HepG2 (cell line): ENCODE measurements at regions not wholly inside any gene's neighbourhood (a gene's known extent, or its start where the extent isn't known, plus 50 kb on each side); places are given as distances from the start of the nearest gene placed in this dataset.

Source experiments
- ATAC-seq: fragments of 200-7000 bp; cut with Tn5 transposase; 3 replicates; pipeline ENCODE4 v1.9.1; 2020; ENCODE audit warnings: mild to moderate bottlenecking, moderate library complexity
- BruUV-seq: library from RNA; stranded (reverse); fragments of 400-500 nt; replicated peaks from 2 replicates; lab custom pipeline; 2021; lab: Mats Ljungman, UMichigan
- CTCF ChIA-PET: fragments of 300-600 bp; formaldehyde crosslinking; extraction: SDS; loops from one replicate; lab custom pipeline; 2021; ENCODE audit warnings: low total read pairs, inconsistent platforms, low intra/inter-chr PET ratio; lab: Yijun Ruan, JAX
- POLR2A ChIA-PET: fragments of 350-600 bp; sonication (Branson Sonifier 250); formaldehyde crosslinking; loops from one replicate; lab custom pipeline; 2020; ENCODE audit warnings: antibody characterized with exemption, inconsistent platforms; lab: Yijun Ruan, JAX
- DNase-seq: peaks from one replicate; pipeline ENCODE4 v3.0.0-alpha.2; 2015; ENCODE audit warnings: low spot score
- FAIRE-seq: peaks from 3 replicates; lab custom pipeline; 2011; peaks lifted over from hg19 to GRCh38; lab: Jason Lieb, UNC
- H2AFZ ChIP-seq: one replicate; pipeline ENCODE4 v1.6.1; 2011; ENCODE audit warnings: low read length, inconsistent platforms
- H3K27ac ChIP-seq: fragments of 300-600 bp; 3 replicates; pipeline ENCODE4 v1.8.0; 2011; ENCODE audit warnings: mixed run types, mild to moderate bottlenecking, mixed read lengths, low read length, inconsistent platforms; ENCODE audit not compliant: insufficient read depth; ENCODE audit errors: extremely low read length
- H3K27me3 ChIP-seq, 2 experiments: fragments of 200-600 bp in 1 of 2; 2 replicates in 1 of 2; 3 replicates in 1 of 2; pipeline versions ENCODE4 v1.6.0 to v1.8.0; 2011; ENCODE audit warnings: low read length in 2 of 2, mild to moderate bottlenecking in 2 of 2, moderate library complexity in 2 of 2, inconsistent platforms in 1 of 2; ENCODE audit not compliant: insufficient read depth in 2 of 2, control insufficient read depth in 1 of 2
- H3K36me3 ChIP-seq, 2 experiments: fragments of 200-600 bp in 1 of 2; replicated peaks in 1 of 2; 2 replicates in 1 of 2; 3 replicates in 1 of 2; pipeline versions ENCODE4 v1.5.1 to v1.8.0; 2011; ENCODE audit warnings: low read length in 2 of 2, inconsistent platforms in 1 of 2; ENCODE audit not compliant: insufficient read depth in 2 of 2, control insufficient read depth in 1 of 2
- H3K4me1 ChIP-seq: 2 replicates; pipeline ENCODE4 v1.5.1; 2012; ENCODE audit warnings: low read length, inconsistent platforms; ENCODE audit not compliant: insufficient read depth
- H3K4me2 ChIP-seq: 2 replicates; pipeline ENCODE4 v1.6.0; 2011; ENCODE audit warnings: low read depth, low read length, inconsistent platforms
- H3K4me3 ChIP-seq, 3 experiments: fragments of 200-600 bp in 1 of 3; sonication (generic), shearing (Covaris generic) in 1 of 3; replicated peaks in 1 of 3; 2 replicates each; pipeline ENCODE4 v1.5.1; 2011 to 2016; ENCODE audit warnings: low read length in 3 of 3, inconsistent platforms in 2 of 3, low read depth in 2 of 3, mild to moderate bottlenecking in 2 of 3, control low read depth in 1 of 3, mixed read lengths in 1 of 3; ENCODE audit not compliant: insufficient read depth in 1 of 3
- H3K79me2 ChIP-seq: one replicate; pipeline ENCODE4 v1.6.1; 2011; ENCODE audit warnings: low read length, inconsistent platforms; ENCODE audit not compliant: insufficient read depth
- H3K9ac ChIP-seq: 2 replicates; pipeline ENCODE4 v1.6.0; 2011; ENCODE audit warnings: mild to moderate bottlenecking, low read depth, low read length, inconsistent platforms; ENCODE audit not compliant: insufficient read depth
- H3K9me3 ChIP-seq: 2 replicates; pipeline ENCODE4 v1.5.1; 2012; ENCODE audit warnings: mild to moderate bottlenecking, low read length
- H4K20me1 ChIP-seq: 2 replicates; pipeline ENCODE4 v1.6.0; 2011; ENCODE audit warnings: inconsistent platforms, mild to moderate bottlenecking, low read length, moderate library complexity; ENCODE audit not compliant: insufficient read depth
- ARID2 ChIP-seq: sonication (generic); formaldehyde crosslinking; IDR thresholded peaks from 2 replicates; pipeline ENCODE4 v1.8.1; 2022; ENCODE audit warnings: mild to moderate bottlenecking, missing genetic modification reagents, borderline replicate concordance
- GATAD1 ChIP-seq: IDR thresholded peaks from 2 replicates; pipeline ENCODE4 v1.6.1; 2016; ENCODE audit warnings: missing genetic modification reagents, missing compliant biosample characterization
- NFE2L2 ChIP-seq: fragments of 150-350 bp; IDR thresholded peaks from 2 replicates; pipeline ENCODE4 v1.6.1; 2014; ENCODE audit warnings: low read length
- SATB2 ChIP-seq: sonication (generic); formaldehyde crosslinking; IDR thresholded peaks from 2 replicates; pipeline ENCODE4 v1.5.0; 2020; ENCODE audit warnings: missing genetic modification reagents
- YY1 ChIP-seq: IDR thresholded peaks from 2 replicates; pipeline ENCODE4 v1.6.1; 2011; ENCODE audit warnings: low read length, low read depth, moderate library complexity, mild to moderate bottlenecking; ENCODE audit not compliant: insufficient read depth, insufficient replicate concordance
- ZNF205 ChIP-seq: IDR thresholded peaks from 2 replicates; pipeline ENCODE4 v1.6.1; 2018; ENCODE audit warnings: missing biosample characterization, missing genetic modification reagents
- WGBS: methylation state at CpG from one replicate; pipeline ENCODE4 v1.1.6; 2017; ENCODE audit warnings: low lambda C conversion rate; 5-methylcytosine and 5-hydroxymethylcytosine counted together
- in situ Hi-C: cut with HindIII; loops from 2 replicates; pipeline ENCODE4 v1.10.0; 2017; ENCODE audit warnings: low pct_unique_long_range_greater_than_20kb; ENCODE audit not compliant: extremely low pct_ligation_motif_present
- intact Hi-C: fragments of 100-400 bp; cut with micrococcal nuclease; formaldehyde crosslinking; loops from one replicate; pipeline ENCODE4 v1.10.0; 2022; ENCODE audit not compliant: unreplicated experiment
- TF ChIP-seq, protein P1 (sequence below): sonication (generic); formaldehyde crosslinking; IDR thresholded peaks from 2 replicates; pipeline ENCODE4 v1.4.0; 2020; ENCODE audit warnings: missing genetic modification reagents, borderline replicate concordance
- TF ChIP-seq, protein P2 (sequence below): sonication (generic); formaldehyde crosslinking; IDR thresholded peaks from 2 replicates; pipeline ENCODE4 v1.4.0; 2020; ENCODE audit warnings: missing genetic modification reagents, low read depth, mild to moderate bottlenecking, borderline replicate concordance

DNA sequence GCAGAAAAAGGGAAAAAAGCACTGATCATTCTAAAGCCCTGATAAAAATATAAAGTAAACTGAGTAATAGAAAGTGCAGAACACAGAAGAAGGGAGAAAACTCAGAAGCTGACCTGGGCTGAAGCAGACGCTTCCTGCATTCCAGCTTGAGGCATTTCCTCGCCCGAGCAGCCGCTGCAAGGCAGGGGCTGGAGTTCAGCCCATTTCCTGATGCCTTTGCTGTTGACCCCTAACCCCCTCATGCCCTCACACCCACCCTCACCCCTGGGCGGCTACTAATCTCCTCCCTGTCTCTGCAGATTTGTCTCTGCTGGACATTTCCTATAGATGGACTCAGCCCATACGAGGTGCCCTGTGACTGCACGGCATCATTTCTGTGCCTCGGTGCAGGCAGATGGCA, 227.8 kb downstream of the NPHP4 start:
- WGBS = 32% methylated on average over 8 of the region's 8 CpGs
- Histone ChIP-seq H3K9me3 (peaks cover 9% of the 10 kb centered on the region), H3K9ac (no peak overlapping the region), H3K27ac (no peak overlapping the region), H3K36me3 (no peaks in the 10 kb centered on the region), H4K20me1 (0 out of 2 replicates have a peak, but pooled peaks cover 2% of the 10 kb centered on the region), H3K4me2 (no peak overlapping the region)
- POLR2A ChIA-PET = no interaction called here
- in situ Hi-C loops = no loop called here
- BruUV-seq = no TSS peak
- no peak for FAIRE-seq
- TF ChIP-seq ZNF205 (CRISPR knock-in tag) (no peak), NFE2L2 (no peak), YY1 (no peak), ARID2 (CRISPR knock-in tag) (no peak), GATAD1 (no peak), SATB2 (CRISPR knock-in tag) (no peak)
- TF ChIP-seq, protein P1, sequence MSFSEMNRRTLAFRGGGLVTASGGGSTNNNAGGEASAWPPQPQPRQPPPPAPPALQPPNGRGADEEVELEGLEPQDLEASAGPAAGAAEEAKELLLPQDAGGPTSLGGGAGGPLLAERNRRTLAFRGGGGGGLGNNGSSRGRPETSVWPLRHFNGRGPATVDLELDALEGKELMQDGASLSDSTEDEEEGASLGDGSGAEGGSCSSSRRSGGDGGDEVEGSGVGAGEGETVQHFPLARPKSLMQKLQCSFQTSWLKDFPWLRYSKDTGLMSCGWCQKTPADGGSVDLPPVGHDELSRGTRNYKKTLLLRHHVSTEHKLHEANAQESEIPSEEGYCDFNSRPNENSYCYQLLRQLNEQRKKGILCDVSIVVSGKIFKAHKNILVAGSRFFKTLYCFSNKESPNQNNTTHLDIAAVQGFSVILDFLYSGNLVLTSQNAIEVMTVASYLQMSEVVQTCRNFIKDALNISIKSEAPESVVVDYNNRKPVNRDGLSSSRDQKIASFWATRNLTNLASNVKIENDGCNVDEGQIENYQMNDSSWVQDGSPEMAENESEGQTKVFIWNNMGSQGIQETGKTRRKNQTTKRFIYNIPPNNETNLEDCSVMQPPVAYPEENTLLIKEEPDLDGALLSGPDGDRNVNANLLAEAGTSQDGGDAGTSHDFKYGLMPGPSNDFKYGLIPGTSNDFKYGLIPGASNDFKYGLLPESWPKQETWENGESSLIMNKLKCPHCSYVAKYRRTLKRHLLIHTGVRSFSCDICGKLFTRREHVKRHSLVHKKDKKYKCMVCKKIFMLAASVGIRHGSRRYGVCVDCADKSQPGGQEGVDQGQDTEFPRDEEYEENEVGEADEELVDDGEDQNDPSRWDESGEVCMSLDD (CRISPR knock-in tag) = no peak
- TF ChIP-seq, protein P2, sequence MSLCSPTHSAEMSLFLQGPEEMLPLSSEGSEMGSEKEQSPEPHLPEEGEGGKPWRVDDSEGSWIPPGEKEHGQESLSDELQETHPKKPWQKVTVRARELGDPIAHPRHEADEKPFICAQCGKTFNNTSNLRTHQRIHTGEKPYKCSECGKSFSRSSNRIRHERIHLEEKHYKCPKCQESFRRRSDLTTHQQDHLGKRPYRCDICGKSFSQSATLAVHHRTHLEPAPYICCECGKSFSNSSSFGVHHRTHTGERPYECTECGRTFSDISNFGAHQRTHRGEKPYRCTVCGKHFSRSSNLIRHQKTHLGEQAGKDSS (CRISPR knock-in tag) = no peak
- TF ChIP-seq, all 625 proteins: peak for 0
- Histone ChIP-seq H3K27me3 (peaks cover 4 to 30% of the 10 kb centered on the region in 2 experiments), H3K4me3 (no peak overlapping the region), H2AFZ (no peak overlapping the region), H3K4me1 (no peaks in the 10 kb centered on the region), H3K79me2 (no peaks in the 10 kb centered on the region)
- DNase-seq (no peak), ATAC-seq (no peak)
- CTCF ChIA-PET = no interaction called here
- intact Hi-C loops = no loop called here
